Middle frontal gyrus (tissue), 1 donor: ENCODE measurements at regions not wholly inside any gene's neighbourhood (a gene's known extent, or its start where the extent isn't known, plus 50 kb on each side); places are given as distances from the start of the nearest gene placed in this dataset.
"Not testable (repeated sequence)": the region's sequence is repeated elsewhere in the genome, so short reads cannot be mapped to it uniquely, and the experiment has no call there.

Source experiments
- DNase-seq: peaks from one replicate; pipeline ENCODE4 v3.0.0-alpha.2; 2015; ENCODE audit warnings: low spot score; ENCODE audit errors: extremely low spot score

DNA sequence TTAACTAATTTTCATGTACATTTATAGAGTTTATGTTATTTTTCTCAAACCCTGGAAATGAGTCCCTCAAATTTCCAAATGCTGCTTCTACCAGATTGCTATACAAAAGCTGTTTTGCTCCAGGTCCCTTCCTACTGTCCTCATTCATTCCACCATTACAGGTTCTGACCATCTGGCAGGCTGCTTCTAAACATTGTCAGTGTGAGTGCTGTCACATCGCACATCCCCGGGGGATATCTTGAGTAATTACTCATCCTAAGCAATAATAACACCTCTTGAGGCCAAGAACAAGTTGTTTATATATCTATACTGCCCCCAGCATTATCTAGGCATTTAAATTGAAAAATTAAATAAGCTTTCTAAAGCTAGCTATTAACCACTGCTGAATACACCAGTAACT lies 1675.3 kb upstream of the CDH6 start:
- DNase-seq, result no peak

DNA sequence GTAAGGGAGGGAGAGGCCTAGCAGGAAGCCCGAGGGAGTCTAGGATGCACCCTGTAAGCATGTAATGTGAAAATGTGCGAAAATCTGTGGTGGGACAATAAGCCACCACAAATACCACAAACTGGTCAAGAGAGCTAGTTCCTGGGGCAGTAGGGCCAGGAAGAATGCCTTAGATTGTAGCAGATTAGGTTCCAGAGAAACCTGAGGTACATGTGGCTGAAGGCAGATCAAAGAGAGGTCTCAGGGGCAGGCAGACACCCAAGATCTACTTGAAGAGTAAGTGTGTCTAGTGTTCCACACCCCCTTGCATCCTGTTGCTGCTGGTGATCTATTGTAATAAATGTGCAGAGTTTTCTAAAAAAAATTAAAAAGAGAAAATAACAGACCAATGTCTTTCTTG lies 1677.3 kb upstream of the CDH6 start:
- DNase-seq, result no peak

DNA sequence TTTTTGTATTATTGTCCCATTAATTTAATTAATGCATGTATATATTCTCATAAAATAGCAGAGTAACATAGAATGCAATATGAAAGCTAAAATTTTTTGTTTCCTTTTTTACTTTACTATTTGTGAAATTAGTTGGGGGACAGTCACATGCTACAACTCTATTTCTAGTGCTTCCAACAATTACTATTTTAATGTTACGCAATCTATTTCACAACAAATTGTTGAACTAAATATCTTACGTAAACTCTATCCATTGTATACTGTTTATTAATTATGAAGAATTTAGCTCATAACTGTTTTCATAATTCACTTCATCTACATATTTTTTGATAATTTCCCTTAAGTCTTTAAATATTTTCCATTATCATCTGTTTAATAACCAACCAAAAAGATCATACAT lies 1685.4 kb upstream of the CDH6 start:
- no peak for DNase-seq

DNA sequence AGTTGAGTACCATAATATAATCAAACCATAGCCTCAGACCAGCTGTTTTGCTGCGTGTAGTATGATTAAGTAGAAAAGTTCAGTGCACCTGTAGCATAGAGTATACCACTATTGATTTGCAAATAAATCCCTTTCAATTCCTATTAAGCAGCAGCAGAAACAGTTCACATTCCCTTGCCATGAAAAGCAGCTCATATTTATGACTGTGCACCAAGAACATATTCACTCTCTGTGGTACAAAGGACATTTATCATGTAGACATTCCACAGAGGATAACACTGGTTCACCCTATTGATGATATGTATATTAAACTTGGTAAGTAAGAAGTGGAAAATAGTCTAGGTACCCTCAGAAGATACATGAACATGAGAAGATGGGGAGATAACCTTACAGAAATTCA lies 1689.1 kb upstream of the CDH6 start:
- no peak for DNase-seq

DNA sequence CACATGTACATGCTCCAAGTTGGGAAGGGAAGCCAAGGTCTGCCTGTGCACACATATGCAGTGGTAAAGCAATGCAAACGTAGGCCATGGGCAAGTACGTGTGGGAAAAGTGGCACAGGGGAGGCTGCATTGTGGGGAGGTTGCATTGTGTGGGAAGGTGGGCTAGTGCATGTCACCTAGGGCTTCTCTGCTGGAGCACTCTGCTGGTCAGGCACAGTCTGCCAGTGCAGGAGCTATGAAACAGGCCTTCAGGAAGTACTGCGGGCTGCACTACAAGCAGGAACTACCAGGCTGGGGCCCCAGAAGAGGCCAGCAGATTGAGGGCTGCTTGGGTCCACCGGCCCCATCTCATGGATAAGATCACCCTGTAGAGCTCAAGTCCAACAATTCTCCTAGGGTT lies 1694.6 kb upstream of the CDH6 start:
- DNase-seq, result no peak

DNA sequence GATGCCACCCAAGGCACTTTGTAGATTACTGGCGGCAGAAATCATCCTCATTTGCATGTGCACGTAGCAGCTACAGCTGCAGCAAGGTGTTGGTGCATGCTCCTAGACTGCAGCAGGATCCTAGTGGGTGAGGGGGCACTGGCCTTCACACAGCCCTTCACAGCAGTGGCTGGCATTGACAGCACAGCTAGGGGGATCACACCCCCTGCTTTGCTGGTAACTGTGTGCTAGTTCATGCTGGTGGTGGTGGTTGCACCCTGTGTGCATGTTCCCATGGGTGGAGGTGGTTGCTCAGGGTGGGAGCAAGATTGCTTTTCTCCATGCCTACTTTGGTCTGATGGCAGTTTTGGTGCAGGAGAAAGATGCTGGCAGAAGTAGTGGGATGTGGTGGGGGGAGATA lies 1695.1 kb upstream of the CDH6 start:
- DNase-seq, result no peak

DNA sequence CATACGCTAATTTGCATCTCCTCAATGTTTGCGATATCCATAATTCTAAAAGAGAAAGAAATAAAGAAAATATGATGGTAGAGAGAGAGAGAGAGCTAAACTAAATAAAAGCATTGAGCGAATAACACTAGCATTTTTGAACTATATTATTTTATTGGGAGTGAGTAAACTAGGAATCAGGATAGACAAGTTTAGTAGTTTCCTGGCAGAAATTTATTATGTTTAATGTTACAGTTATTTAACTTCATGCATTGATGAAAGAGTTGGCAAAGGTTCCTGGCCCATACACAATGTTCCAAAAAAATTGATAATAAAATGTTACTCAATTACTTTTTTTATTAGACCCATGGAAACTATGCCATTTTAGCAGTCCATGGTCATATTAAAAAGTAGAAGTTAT lies 1708.2 kb upstream of the CDH6 start:
- no peak for DNase-seq

DNA sequence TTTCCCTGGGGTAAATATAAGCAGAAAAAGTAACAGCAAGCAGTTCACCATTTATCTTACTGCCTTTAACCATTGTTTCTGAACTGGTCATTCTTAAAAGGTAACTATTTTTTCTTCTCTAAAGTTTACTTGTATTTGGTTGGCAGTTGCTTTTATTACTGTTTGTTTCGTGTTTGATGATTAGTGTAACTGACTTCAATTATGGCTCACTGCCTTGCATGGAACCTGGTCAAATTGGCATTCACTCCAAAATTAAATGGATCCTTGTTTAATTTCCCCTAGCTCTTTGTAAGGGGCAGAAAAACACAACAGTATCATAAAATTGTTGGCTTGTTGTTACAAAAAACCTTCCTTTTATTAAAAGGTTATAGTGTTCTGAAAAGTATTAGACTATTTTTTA lies 1723.9 kb upstream of the CDH6 start:
- no peak for DNase-seq

DNA sequence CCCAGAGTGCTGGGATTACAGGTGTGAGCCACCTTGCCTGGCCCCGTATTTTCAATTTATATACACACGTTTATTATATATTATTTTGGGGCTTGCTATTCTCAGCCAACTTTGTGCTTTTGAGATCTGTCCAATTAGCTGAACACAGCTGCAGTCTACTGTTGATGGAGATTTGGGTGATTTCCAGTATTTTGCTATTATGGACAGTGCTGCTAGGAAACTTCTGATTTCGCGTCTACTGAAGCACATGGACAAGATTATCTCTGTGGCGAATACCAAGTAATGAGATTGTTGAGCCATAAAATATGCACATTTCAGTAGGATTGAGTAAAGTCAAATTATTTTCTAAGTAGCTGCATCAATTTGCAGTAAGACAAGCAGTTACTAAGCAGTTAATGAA lies 1731.2 kb upstream of the CDH6 start:
- no peak for DNase-seq

DNA sequence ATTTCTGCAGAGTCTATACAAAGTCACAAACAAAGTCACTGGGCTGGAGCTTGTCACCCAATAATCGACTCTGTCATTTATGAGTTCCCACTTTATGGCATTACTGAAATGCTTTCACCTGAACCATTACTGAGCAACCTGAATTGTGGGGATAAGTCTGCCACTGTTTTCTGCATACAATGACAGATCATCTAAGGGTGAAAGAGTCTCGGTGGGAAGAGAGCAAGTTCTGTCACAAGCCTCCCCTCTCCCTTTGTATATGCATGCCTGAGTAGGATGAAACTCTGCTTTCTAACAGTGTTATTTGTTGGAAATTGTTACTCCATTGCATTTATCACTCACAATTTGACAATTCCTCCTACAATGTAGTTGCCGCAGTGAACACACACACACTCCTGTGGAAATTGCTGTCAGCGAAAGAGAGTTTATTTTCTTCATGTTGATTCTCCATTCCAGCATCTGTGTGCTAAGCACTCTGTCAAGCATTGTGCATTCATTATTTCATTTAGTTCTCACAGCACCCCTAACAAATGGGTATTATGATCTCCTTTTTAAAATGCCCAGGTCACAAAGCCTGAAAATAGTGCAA lies 1732.4 kb upstream of the CDH6 start:
- no peak for DNase-seq

DNA sequence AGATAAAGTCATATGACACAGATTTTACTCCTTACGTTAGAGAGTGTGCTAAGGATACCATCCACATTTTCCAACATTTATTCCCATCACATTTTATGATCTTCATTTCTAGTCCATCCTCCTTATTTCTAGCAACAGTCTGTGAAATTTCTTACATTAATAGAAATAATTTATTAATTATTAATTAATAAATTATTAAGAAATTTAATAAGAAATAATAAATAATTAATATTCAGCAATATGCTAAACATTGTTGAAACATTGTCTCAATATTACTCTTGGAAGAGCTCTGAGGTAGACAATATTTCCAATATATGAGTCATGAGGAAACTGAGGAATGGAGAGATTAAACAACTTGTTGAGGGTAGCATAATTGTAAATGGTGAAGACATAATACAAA lies 1742.5 kb upstream of the CDH6 start:
- DNase-seq, result not testable (repeated sequence)

DNA sequence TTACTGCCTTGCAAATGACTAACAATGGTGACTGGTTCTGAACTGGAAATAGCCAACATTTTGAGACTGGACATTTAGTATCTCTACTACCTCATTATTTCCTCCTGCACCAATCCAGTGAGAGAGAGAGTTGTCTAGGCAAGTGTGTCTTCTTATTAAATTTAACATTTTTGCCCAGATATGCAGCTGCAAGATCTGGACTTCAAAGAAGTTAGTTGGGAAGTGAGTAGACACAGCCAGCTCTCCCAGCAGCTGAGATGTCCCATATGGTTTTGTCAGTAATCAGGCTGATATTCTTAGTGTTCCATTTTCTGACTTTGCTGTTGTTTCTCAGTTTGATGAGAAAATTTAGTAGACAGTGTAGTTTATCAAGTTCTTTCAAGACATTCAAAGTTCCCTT lies 1778.8 kb upstream of the CDH6 start:
- no peak for DNase-seq

DNA sequence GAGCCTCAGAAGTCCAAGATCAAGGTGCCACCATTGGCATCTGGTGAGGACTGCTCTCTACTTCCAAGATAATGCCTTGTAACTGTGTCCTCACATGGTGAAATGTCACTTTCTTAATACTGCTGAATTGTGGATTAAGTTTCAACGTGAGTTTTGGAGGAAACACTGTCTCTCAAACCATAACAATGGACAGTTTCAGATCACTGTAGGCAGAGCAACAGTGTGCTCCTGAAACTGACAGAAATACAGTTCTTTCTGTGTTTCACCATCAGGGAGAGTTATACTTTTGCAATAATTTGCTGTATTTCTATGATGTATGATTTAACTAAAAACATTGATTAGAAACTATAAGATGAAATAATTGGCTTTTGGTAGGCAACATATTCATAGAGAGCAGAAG lies 1780.5 kb upstream of the CDH6 start:
- DNase-seq, result no peak

DNA sequence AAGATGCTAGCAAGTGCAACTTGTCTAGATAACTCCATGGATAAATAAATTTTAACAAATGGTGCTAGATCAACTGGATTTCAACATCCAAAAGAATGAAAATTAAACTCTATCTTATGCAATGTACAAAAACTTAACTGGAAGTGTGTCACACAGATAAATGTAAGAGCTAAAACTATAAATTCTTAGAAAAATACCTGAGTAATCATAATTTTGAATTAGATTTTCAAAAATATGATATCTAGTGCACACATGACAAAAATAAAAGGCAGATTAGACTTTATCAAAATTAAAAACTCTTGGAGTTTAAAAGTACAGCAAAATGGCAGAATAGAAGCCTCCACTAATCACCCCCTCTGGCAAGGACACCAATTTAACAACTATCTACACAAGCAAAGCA lies 1791.2 kb upstream of the CDH6 start:
- DNase-seq, result no peak

DNA sequence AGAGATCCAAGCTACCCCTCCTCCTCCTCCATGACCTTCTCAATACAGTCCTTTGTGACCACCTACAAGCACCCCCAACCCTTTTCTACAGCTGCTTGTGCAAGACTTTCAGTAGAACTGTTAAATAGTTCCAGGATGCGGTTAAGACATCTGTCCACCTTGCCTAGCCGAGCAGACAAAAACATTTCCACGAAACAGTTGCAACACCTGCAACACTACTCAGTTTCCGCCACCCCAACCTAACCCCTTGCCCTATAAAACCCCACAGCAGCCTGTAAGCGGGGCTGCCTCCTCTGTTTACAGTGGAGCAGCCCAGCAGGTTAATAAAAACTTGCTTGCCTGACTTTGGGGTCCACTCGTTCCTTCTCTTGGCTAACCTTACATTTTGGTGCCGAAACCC lies 1803.5 kb upstream of the CDH6 start:
- no peak for DNase-seq

DNA sequence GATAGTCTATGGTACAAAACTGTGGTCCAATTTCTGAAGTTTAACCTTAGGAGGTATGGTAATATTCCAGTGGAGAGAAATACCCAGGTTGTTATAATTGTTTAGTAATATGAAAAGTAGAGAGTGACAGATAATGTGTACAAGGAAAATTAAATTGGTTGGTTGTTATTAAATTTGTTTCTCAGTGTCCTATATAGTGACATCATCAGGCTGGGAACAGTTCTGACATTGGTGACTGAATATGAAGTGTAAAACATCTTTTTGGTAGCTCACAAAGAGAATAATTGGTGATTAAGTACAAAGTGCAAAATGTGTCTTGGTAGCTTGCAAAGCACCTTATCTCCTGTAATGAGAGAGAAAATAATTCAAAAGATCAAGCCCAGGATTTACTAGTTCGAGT lies 1806.1 kb upstream of the CDH6 start:
- DNase-seq, result no peak

DNA sequence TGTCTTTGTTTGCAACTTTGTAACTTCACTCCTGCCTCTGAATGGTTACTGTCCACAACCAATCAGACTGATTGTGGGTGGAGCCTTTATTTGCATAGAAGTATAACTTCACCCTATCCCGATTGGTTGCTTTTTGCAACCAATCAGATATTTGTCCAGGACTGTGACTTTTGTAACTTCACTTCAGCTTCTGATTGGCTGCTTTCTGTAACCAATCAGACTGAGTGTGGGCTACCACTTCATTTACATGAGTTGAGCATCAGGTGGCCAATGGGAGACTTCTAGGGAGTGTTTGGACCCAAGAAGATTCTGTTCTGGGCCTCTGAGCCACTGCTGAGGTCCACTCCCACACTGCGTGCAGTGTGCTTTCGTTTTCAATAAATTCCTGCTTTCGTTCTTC lies 1810.7 kb upstream of the CDH6 start:
- no peak for DNase-seq

DNA sequence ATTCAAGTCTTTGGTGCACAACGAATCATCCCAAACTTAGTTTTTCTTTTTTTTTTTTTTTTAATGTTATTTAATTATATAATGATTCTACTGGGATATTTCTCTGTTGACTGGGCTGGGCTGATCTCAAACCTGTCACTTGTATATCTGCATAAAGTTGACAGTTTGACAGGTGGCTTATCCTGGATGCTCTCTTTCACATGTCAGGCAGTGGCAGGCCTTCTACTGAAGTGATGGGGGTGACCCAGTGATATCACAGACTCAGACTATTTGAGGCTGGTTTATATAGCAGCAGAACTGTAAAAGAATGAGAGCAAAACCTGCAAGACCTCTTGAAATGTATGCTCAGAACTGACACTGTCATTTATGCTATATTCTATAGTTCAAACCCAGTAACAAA lies 1813.5 kb upstream of the CDH6 start:
- DNase-seq, result no peak

DNA sequence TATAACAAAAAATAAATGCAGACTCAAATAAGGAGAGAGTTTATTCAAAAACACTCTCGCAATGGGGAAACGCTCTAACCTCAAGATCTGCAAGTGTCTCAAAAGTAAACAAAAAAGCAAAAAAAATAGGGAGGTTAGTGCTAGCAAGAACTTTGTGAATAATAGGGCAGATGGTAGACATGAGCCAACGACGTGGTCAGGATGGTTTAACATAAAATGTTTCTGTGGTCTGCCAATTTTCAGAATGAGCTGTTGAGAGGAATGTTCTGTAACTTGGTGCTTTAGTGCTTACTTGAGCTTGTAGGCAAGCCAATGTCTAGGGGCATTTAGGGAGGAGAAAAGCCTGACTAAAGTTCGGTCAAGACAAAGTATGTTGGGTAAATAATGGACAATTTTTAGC lies 1813.9 kb upstream of the CDH6 start:
- no peak for DNase-seq

DNA sequence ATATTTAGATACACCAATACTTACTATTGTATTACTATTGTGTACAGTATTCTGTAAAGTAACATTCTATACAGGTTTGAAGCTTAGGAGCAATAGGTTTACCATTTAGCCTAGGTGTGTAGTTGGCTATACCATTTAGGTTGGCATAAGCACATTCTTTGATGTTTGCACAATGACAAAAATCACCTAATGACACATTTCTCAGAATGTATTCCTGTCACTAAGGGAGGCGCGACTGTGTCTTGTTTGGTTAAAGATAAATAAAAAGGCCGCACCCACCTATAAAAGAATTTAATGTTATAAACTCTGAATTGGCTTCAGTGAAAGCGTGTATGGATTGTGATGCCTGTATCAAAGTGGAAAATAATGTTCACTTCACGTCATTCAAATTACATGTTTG lies 1815.4 kb upstream of the CDH6 start:
- DNase-seq, result no peak

DNA sequence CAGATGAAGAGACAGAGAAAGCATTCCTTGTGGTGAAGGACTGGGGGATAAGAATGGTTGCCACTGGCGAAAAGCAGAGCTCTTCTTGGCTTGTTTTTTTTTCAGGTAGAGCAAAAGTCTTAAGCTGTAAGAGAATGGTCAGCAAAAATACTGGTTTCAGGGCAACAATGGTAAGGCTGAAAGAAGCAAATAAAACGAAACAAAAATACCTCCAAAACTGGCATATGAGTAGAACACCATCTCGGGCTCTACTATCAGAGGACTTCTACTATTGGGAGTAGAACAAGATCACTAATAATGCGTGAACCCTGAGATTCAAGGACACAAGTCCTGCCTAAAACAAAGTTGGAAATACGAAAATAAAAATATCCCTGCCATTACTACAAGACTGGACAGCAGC lies 1823.2 kb upstream of the CDH6 start:
- DNase-seq, result no peak

DNA sequence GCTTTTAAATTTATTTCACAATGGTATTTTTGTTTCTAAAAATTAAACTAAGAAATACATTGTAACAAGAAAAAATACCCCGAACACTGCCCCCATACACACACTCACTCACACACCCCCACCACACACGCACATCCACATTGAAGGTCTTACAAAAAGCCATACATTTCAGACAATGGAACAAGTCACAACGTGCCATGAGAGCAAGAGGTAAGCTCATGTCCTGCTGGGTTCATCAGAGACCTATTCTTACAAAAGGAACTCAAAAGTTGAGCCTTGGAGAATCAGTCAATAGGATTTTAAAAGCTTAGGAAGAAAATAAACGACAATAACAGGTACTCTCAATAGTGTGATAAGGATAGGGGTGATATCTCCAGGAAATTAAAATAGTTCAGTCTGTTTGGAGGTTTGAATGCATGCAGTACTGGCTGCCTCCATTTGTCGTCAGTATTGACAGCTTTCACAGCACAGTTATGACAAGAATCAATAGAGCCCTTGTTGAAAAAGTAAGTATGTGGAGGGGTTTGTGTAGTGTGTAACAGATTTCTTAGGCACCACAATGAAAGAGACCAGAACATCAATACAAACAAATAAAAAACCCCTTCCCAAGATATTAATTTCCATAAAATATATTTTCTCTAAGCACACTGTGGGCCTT lies 1826.2 kb upstream of the CDH6 start:
- DNase-seq, result no peak

DNA sequence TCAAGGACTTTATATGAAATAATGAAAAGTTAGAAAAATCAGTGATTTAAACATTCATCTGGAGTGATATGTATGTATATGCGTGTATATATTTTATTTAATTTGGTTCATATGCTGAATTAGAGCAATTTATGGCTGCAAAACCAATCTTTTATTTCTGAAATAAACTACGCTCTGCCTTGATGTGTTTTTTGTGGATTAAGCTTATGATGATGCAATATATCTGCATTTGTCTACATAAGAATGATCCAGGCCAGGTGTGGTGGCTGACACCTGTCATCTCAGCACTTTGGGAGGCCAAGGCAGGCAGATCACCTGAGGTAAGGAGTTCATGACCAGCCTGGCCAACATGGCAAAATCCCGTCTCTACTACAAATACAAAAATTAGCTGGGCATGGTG lies 1842.3 kb upstream of the CDH6 start:
- no peak for DNase-seq

DNA sequence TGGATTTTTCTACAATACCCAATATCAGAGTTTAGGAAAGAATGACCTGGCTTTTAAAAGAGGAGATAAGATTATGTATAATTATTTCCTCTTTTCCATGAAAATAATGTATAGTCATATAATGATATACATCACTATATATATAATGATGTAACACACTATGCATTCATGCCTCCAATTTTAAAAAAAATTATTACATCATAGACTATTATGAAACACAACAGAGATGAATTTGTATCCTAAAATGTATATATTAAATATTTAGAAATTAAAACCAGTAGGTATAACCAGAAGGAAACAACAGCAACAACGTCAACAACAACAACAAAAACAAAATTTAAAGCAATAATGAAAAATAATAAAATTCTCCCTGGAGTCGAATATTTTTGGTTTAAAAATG lies 1856.5 kb upstream of the CDH6 start:
- DNase-seq, result no peak
